Lung (tissue), 11 donors: ENCODE measurements at regions not wholly inside any gene's neighbourhood (a gene's known extent, or its start where the extent isn't known, plus 50 kb on each side); places are given as distances from the start of the nearest gene placed in this dataset.

Source experiments
- ATAC-seq: fragments of 200-7000 bp; cut with Tn5 transposase; one replicate; pipeline ENCODE4 v1.9.1; 2020; ENCODE audit warnings: moderate number of reproducible peaks; ENCODE audit not compliant: insufficient read depth, low FRiP score
- DNase-seq, 3 donors: peaks; one replicate each; pipeline ENCODE4 v3.0.0-alpha.2; 2013 to 2017
- H3K27ac ChIP-seq, 2 donors: one replicate each; pipeline ENCODE4 v1.5.1; 2013; ENCODE audit warnings: mild to moderate bottlenecking in 2 of 2, moderate library complexity in 2 of 2, control low read depth in 1 of 2, inconsistent platforms in 1 of 2, low read depth in 1 of 2, low read length in 1 of 2
- H3K27me3 ChIP-seq, 3 donors: one replicate each; pipeline ENCODE4 v1.5.1; 2013; ENCODE audit warnings: low read length in 2 of 3; ENCODE audit not compliant: control insufficient read depth in 3 of 3, insufficient read depth in 3 of 3
- H3K36me3 ChIP-seq, 4 donors: one replicate each; pipeline ENCODE4 v1.5.1; 2013; ENCODE audit warnings: low read length in 4 of 4, mild to moderate bottlenecking in 1 of 4, moderate library complexity in 1 of 4; ENCODE audit not compliant: control insufficient read depth in 4 of 4, insufficient read depth in 4 of 4
- H3K4me1 ChIP-seq, 5 donors: one replicate each; pipeline ENCODE4 v1.5.1; 2013; ENCODE audit warnings: low read length in 5 of 5, mild to moderate bottlenecking in 2 of 5, moderate library complexity in 1 of 5; ENCODE audit not compliant: control insufficient read depth in 5 of 5, insufficient read depth in 5 of 5
- H3K4me3 ChIP-seq: one replicate; pipeline ENCODE4 v1.5.1; 2013; ENCODE audit warnings: mild to moderate bottlenecking, control low read depth, moderate library complexity
- H3K9ac ChIP-seq, 2 donors: one replicate each; pipeline ENCODE4 v1.5.1; 2013; ENCODE audit warnings: low read length in 2 of 2, control low read depth in 1 of 2; ENCODE audit not compliant: insufficient read depth in 1 of 2
- H3K9me3 ChIP-seq, 4 donors: one replicate each; pipeline ENCODE4 v1.5.1; 2013; ENCODE audit warnings: low read length in 3 of 4, mild to moderate bottlenecking in 1 of 4, moderate library complexity in 1 of 4; ENCODE audit not compliant: control insufficient read depth in 4 of 4, insufficient read depth in 3 of 4
- CTCF ChIP-seq: IDR thresholded peaks from 2 replicates; pipeline ENCODE4 v1.5.1; 2012; ENCODE audit warnings: mild to moderate bottlenecking; ENCODE audit errors: control extremely low read depth, extremely low read depth
- WGBS, 2 donors: extraction: QIAGEN DNeasy Blood & Tissue Kit; methylation state at CpG; one replicate each; pipeline ENCODE4 v1.1.7; 2013; 5-methylcytosine and 5-hydroxymethylcytosine counted together
- donor health status: control.
- donor health status: control.
- donor health status: Bipolar disorder and iron deficiency.
- donor health status: healthy.
- donor health status: DM: yes; HTN: yes; CAD: no.

- no peak overlapping the region for H3K9ac ChIP-seq
These were observed 108.7 kb upstream of the PRLR start for GRCh38 chr5:35339006-35339405.

DNA sequence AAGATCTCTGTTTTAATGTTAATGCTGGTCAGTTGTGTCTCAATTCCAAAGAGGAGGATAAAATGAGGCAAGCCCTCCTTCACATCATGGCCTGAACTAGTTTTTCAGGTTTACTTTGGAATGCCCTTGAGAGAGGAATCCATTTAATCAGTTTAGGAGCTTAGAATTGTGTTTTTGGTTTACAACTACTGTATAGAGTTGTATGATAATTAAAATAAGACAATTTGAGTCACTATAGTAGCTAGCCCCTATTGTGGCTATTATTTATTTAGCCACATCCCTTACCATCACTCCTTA is 107.8 kb upstream of the PRLR start:
- ATAC-seq (no peak), DNase-seq (peak in 2 of 3 donors; percentile 25 to 30)
- H3K4me3 ChIP-seq, result no peak overlapping the region
- no peak for TF ChIP-seq CTCF
- no peaks in the 10 kb centered on the region for H3K9me3 ChIP-seq
- no peak overlapping the region for H3K9ac ChIP-seq
- no peak overlapping the region for H3K27ac ChIP-seq
- no peaks in the 10 kb centered on the region for H3K4me1 ChIP-seq
- H3K27me3 ChIP-seq, result no peaks in the 10 kb centered on the region
- H3K36me3 ChIP-seq, result no peaks in the 10 kb centered on the region

More at GRCh38 chr5:35339006-35339405, 108.7 kb upstream of the PRLR start:
- 98 to 100% methylated on average over 1 of the region's 1 CpG for WGBS, 2 donors
- Histone ChIP-seq H3K4me3 (no peak overlapping the region), H3K4me1 (no peaks in the 10 kb centered on the region), H3K36me3 (no peaks in the 10 kb centered on the region), H3K27me3 (no peaks in the 10 kb centered on the region), H3K9me3 (no peaks in the 10 kb centered on the region), H3K27ac (no peak overlapping the region)
- TF ChIP-seq CTCF, result no peak
- ATAC-seq, result no peak
- DNase-seq, result no peak

GRCh38 chr5:35337340-35338156 is 107.3 kb upstream of the PRLR start:
- no peak for DNase-seq
- no peaks in the 10 kb centered on the region for H3K4me1 ChIP-seq
- ATAC-seq, result no peak
- H3K9ac ChIP-seq, result no peak overlapping the region
- H3K36me3 ChIP-seq, result no peaks in the 10 kb centered on the region
- H3K27ac ChIP-seq, result no peak overlapping the region
- no peaks in the 10 kb centered on the region for H3K9me3 ChIP-seq
- WGBS, 2 donors, result 77 to 87% methylated on average over 7 of the region's 7 CpGs
- H3K4me3 ChIP-seq, result no peak overlapping the region
- H3K27me3 ChIP-seq, result no peaks in the 10 kb centered on the region
- TF ChIP-seq CTCF, result no peak

DNA sequence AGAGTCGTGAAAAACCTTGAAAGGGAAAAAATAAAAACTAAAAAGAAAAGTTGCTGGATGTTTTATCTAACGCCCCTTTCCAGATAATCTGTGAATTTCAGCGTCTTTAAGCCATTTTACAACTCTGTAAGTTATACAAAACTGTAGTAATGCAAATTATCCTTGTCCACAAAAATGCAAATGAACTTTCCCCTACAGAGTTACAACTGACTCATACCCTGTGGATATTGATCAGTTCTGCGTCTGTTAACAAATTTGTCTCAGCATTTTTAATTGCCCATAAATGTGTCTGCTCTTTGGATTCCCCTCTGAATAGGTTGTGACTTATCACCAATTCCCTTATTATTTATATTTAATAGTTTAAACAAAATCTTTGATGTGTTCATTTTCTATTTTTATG is 105.9 kb upstream of the PRLR start:
- H3K36me3 ChIP-seq, result no peaks in the 10 kb centered on the region
- DNase-seq, result no peak
- H3K4me1 ChIP-seq, result no peaks in the 10 kb centered on the region
- H3K9me3 ChIP-seq, result no peaks in the 10 kb centered on the region
- H3K9ac ChIP-seq, result no peak overlapping the region
- H3K27ac ChIP-seq, result no peak overlapping the region
- H3K4me3 ChIP-seq, result no peak overlapping the region
- no peak for TF ChIP-seq CTCF
- H3K27me3 ChIP-seq, result no peaks in the 10 kb centered on the region
- 92 to 97% methylated on average over 4 of the region's 4 CpGs for WGBS, 2 donors
- no peak for ATAC-seq
